Suprapubic skin (tissue), 4 donors: ENCODE measurements at regions not wholly inside any gene's neighbourhood (a gene's known extent, or its start where the extent isn't known, plus 50 kb on each side); places are given as distances from the start of the nearest gene placed in this dataset.

ENCODE experiments used
- POLR2A ChIP-seq, 2 donors: fragments of 450-650 bp; IDR thresholded peaks; one replicate each; pipeline ENCODE4 v1.6.1; 2017; ENCODE audit warnings: antibody characterized with exemption in 2 of 2, mild to moderate bottlenecking in 2 of 2, moderate library complexity in 2 of 2
- POLR2AphosphoS5 ChIP-seq, 3 donors: sonication (generic); formaldehyde crosslinking; IDR thresholded peaks; one replicate each; pipeline ENCODE4 v1.6.1; 2017; ENCODE audit warnings: antibody characterized with exemption in 3 of 3
- TF ChIP-seq, protein P1 (sequence below), 2 donors: fragments of 200-600 bp in 1 of 2; fragments of 450-650 bp in 1 of 2; sonication (generic) in 1 of 2; IDR thresholded peaks; one replicate each; pipeline ENCODE4 v1.5.1; 2016 to 2019; ENCODE audit warnings: antibody characterized with exemption in 2 of 2, mild to moderate bottlenecking in 1 of 2, moderate library complexity in 1 of 2

GRCh38 chr5:68946728-68947127, 147.1 kb upstream of the SLC30A5 start:
- no peak for TF ChIP-seq POLR2AphosphoS5 (IDR thresholded peaks at IDR 0.05)
- no peak for TF ChIP-seq POLR2A (IDR thresholded peaks at IDR 0.05)
- TF ChIP-seq, protein P1, sequence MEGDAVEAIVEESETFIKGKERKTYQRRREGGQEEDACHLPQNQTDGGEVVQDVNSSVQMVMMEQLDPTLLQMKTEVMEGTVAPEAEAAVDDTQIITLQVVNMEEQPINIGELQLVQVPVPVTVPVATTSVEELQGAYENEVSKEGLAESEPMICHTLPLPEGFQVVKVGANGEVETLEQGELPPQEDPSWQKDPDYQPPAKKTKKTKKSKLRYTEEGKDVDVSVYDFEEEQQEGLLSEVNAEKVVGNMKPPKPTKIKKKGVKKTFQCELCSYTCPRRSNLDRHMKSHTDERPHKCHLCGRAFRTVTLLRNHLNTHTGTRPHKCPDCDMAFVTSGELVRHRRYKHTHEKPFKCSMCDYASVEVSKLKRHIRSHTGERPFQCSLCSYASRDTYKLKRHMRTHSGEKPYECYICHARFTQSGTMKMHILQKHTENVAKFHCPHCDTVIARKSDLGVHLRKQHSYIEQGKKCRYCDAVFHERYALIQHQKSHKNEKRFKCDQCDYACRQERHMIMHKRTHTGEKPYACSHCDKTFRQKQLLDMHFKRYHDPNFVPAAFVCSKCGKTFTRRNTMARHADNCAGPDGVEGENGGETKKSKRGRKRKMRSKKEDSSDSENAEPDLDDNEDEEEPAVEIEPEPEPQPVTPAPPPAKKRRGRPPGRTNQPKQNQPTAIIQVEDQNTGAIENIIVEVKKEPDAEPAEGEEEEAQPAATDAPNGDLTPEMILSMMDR (IDR thresholded peaks at IDR 0.05): no peak
